Lung (tissue), 11 donors: ENCODE measurements at regions not wholly inside any gene's neighbourhood (a gene's known extent, or its start where the extent isn't known, plus 50 kb on each side); places are given as distances from the start of the nearest gene placed in this dataset.

Experiments
- ATAC-seq: fragments of 200-7000 bp; cut with Tn5 transposase; one replicate; pipeline ENCODE4 v1.9.1; 2020; ENCODE audit warnings: moderate number of reproducible peaks; ENCODE audit not compliant: insufficient read depth, low FRiP score
- DNase-seq, 3 donors: peaks; one replicate each; pipeline ENCODE4 v3.0.0-alpha.2; 2013 to 2017
- H3K27ac ChIP-seq, 2 donors: one replicate each; pipeline ENCODE4 v1.5.1; 2013; ENCODE audit warnings: mild to moderate bottlenecking in 2 of 2, moderate library complexity in 2 of 2, control low read depth in 1 of 2, inconsistent platforms in 1 of 2, low read depth in 1 of 2, low read length in 1 of 2
- H3K27me3 ChIP-seq, 3 donors: one replicate each; pipeline ENCODE4 v1.5.1; 2013; ENCODE audit warnings: low read length in 2 of 3; ENCODE audit not compliant: control insufficient read depth in 3 of 3, insufficient read depth in 3 of 3
- H3K36me3 ChIP-seq, 4 donors: one replicate each; pipeline ENCODE4 v1.5.1; 2013; ENCODE audit warnings: low read length in 4 of 4, mild to moderate bottlenecking in 1 of 4, moderate library complexity in 1 of 4; ENCODE audit not compliant: control insufficient read depth in 4 of 4, insufficient read depth in 4 of 4
- H3K4me1 ChIP-seq, 5 donors: one replicate each; pipeline ENCODE4 v1.5.1; 2013; ENCODE audit warnings: low read length in 5 of 5, mild to moderate bottlenecking in 2 of 5, moderate library complexity in 1 of 5; ENCODE audit not compliant: control insufficient read depth in 5 of 5, insufficient read depth in 5 of 5
- H3K4me3 ChIP-seq: one replicate; pipeline ENCODE4 v1.5.1; 2013; ENCODE audit warnings: mild to moderate bottlenecking, control low read depth, moderate library complexity
- H3K9ac ChIP-seq, 2 donors: one replicate each; pipeline ENCODE4 v1.5.1; 2013; ENCODE audit warnings: low read length in 2 of 2, control low read depth in 1 of 2; ENCODE audit not compliant: insufficient read depth in 1 of 2
- H3K9me3 ChIP-seq, 4 donors: one replicate each; pipeline ENCODE4 v1.5.1; 2013; ENCODE audit warnings: low read length in 3 of 4, mild to moderate bottlenecking in 1 of 4, moderate library complexity in 1 of 4; ENCODE audit not compliant: control insufficient read depth in 4 of 4, insufficient read depth in 3 of 4
- WGBS, 2 donors: extraction: QIAGEN DNeasy Blood & Tissue Kit; methylation state at CpG; one replicate each; pipeline ENCODE4 v1.1.7; 2013; 5-methylcytosine and 5-hydroxymethylcytosine counted together
- TF ChIP-seq, protein P1 (sequence below): IDR thresholded peaks from 2 replicates; pipeline ENCODE4 v1.5.1; 2012; ENCODE audit warnings: mild to moderate bottlenecking; ENCODE audit errors: control extremely low read depth, extremely low read depth
- donor health status: control.
- donor health status: control.
- donor health status: Bipolar disorder and iron deficiency.
- donor health status: healthy.
- donor health status: DM: yes; HTN: yes; CAD: no.

DNA sequence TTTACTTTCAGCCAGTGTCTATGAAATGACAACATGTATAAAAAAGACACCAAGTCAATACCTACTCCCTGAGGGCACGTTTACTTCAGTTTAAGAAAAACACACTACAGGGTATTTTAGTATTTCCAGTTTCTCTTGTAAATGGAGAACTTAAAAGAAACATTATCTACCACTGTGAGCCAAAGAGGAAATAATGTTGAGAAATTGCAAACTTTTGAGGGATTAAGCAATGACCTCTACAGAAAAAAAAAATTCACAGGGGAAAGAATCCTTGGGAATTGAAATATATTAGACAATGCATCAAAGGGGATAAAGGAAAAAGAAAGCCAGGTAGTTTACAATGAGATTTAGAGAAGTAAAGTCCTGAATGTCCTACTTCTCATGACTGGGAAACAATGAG, 126.0 kb downstream of the KCNJ2 start:
- Histone ChIP-seq H3K36me3 (no peaks in the 10 kb centered on the region), H3K9me3 (no peaks in the 10 kb centered on the region), H3K27me3 (no peaks in the 10 kb centered on the region), H3K27ac (peak overlapping the region in 1 of 2 donors; percentile 50), H3K9ac (no peak overlapping the region), H3K4me1 (peaks cover 0 to 6% (median 0%) of the 10 kb centered on the region in 5 donors), H3K4me3 (no peak overlapping the region)
- TF ChIP-seq, protein P1, sequence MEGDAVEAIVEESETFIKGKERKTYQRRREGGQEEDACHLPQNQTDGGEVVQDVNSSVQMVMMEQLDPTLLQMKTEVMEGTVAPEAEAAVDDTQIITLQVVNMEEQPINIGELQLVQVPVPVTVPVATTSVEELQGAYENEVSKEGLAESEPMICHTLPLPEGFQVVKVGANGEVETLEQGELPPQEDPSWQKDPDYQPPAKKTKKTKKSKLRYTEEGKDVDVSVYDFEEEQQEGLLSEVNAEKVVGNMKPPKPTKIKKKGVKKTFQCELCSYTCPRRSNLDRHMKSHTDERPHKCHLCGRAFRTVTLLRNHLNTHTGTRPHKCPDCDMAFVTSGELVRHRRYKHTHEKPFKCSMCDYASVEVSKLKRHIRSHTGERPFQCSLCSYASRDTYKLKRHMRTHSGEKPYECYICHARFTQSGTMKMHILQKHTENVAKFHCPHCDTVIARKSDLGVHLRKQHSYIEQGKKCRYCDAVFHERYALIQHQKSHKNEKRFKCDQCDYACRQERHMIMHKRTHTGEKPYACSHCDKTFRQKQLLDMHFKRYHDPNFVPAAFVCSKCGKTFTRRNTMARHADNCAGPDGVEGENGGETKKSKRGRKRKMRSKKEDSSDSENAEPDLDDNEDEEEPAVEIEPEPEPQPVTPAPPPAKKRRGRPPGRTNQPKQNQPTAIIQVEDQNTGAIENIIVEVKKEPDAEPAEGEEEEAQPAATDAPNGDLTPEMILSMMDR = no peak
- peak; percentile 27 for ATAC-seq
- whole genome bisulfite sequencing, 2 donors = 3 to 6% methylated on average over 1 of the region's 1 CpG
- DNase-seq = peak in 1 of 3 donors; percentile 67

DNA sequence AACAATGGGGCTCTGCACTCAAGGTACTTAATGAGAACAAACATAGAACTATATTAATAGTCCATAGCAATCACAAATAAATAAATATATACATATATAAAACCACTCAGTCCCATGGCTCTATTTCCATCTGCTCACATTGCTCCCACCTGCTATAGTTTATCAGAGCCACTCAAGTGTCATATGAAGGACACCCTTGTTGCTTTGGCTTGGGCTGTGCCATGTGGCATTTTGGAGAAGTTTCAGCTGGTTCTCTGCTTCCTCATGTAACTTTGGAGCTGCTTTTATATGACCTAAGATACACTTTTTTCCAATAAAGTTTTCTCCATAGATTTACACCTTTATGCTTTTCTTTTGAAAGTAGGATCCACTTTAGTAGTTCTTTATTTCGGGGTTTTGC, 126.4 kb downstream of the KCNJ2 start:
- Histone ChIP-seq H3K4me3 (no peak overlapping the region), H3K9me3 (no peaks in the 10 kb centered on the region), H3K4me1 (peaks cover 0 to 6% (median 0%) of the 10 kb centered on the region in 5 donors), H3K9ac (no peak overlapping the region), H3K36me3 (no peaks in the 10 kb centered on the region), H3K27me3 (no peaks in the 10 kb centered on the region), H3K27ac (peak overlapping the region in 1 of 2 donors; percentile 50)
- WGBS, 2 donors = 88 to 92% methylated on average over 1 of the region's 1 CpG
- no peak for ATAC-seq
- no peak for DNase-seq
- TF ChIP-seq, protein P1 = no peak

DNA sequence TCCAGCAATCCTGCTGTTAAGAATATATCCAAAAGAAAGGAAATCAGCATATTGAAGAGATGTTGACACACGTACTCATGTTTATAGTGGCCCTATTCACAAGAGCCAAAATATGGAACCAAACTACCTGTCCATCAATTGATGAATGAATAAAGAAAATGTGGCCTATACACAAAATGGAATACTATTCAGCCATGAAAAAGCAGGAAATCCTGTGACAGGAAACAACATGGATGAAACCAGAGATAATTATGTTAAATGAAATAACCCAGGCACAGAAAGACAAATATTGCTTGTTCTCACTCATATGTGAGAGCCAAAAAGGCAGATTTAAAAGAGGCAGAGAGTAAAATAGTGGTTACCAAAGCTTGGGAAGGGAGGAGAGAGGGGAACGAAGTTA, 127.1 kb downstream of the KCNJ2 start:
- Histone ChIP-seq H3K27ac (no peak overlapping the region), H3K27me3 (no peaks in the 10 kb centered on the region), H3K4me1 (peaks cover 0 to 4% (median 0%) of the 10 kb centered on the region in 5 donors), H3K9ac (no peak overlapping the region), H3K36me3 (no peaks in the 10 kb centered on the region), H3K9me3 (no peaks in the 10 kb centered on the region), H3K4me3 (no peak overlapping the region)
- 89% methylated on average over 2 of the region's 2 CpGs for whole genome bisulfite sequencing, 2 donors
- ATAC-seq (no peak), DNase-seq (no peak)
- TF ChIP-seq, protein P1 = no peak

DNA sequence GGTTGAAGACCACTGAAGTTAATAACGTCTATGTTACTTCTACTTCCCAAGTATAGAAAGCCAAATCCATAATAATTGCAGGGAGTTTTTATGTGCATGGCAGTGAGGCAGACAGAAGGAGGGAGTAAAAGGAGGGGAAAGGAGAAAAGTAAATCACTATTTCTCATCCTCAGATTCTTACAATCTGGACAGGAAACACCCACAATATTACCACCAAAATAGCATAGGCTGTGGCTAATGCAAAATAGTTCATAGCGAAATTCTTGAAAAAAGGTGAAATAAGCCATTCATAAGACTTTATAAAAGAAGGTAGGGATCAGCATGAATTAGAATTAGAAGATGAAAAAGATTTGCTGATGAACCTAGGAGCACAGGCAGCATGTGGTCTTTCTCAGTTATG, 128.1 kb downstream of the KCNJ2 start:
- DNase-seq (no peak), ATAC-seq (no peak)
- no peaks in the 10 kb centered on the region for H3K9me3 ChIP-seq
- 86 to 93% methylated on average over 2 of the region's 2 CpGs for WGBS, 2 donors
- no peak overlapping the region for H3K4me3 ChIP-seq
- H3K27ac ChIP-seq = no peak overlapping the region
- H3K4me1 ChIP-seq = peaks cover 0 to 4% (median 0%) of the 10 kb centered on the region in 5 donors
- no peaks in the 10 kb centered on the region for H3K36me3 ChIP-seq
- TF ChIP-seq, protein P1 = no peak
- no peaks in the 10 kb centered on the region for H3K27me3 ChIP-seq
- no peak overlapping the region for H3K9ac ChIP-seq
